HEK293 (cell line): ENCODE measurements at regions not wholly inside any gene's neighbourhood (a gene's known extent, or its start where the extent isn't known, plus 50 kb on each side); places are given as distances from the start of the nearest gene placed in this dataset.

Source experiments
- CTCF ChIA-PET: fragments of 350-600 bp; formaldehyde crosslinking; extraction: SDS; loops from one replicate; lab custom pipeline; 2021; ENCODE audit warnings: antibody characterized with exemption; lab: Yijun Ruan, JAX
- POLR2A ChIA-PET: fragments of 300-600 bp; formaldehyde crosslinking; extraction: SDS; loops from one replicate; lab custom pipeline; 2020; ENCODE audit warnings: antibody characterized with exemption, inconsistent platforms; lab: Yijun Ruan, JAX
- H3K27ac ChIP-seq: fragments of 200-500 bp; sonication (Bioruptor generic); 2 replicates; pipeline ENCODE4 v1.5.1; 2014; ENCODE audit warnings: low read depth, low read length, control low read depth, inconsistent platforms; ENCODE audit errors: extremely low read depth
- H3K36me3 ChIP-seq, 2 experiments: fragments of 200-500 bp in 1 of 2; sonication (Bioruptor generic) in 1 of 2; 1 replicate in 1 of 2; 2 replicates in 1 of 2; pipeline ENCODE4 v1.5.1; 2014 to 2017; ENCODE audit warnings: inconsistent platforms in 2 of 2, low read length in 2 of 2; ENCODE audit not compliant: control insufficient read depth in 2 of 2, insufficient read depth in 1 of 2
- H3K4me1 ChIP-seq: fragments of 200-500 bp; sonication (Bioruptor generic); 2 replicates; pipeline ENCODE4 v1.5.1; 2014; ENCODE audit warnings: mild to moderate bottlenecking, low read length, inconsistent platforms; ENCODE audit not compliant: control insufficient read depth, insufficient read depth
- H3K4me3 ChIP-seq: 2 replicates; pipeline ENCODE4 v1.5.1; 2011; ENCODE audit warnings: low read depth, mild to moderate bottlenecking, control low read depth, low read length, moderate library complexity
- H3K9me3 ChIP-seq: fragments of 200-500 bp; sonication (Bioruptor generic); 2 replicates; pipeline ENCODE4 v1.5.1; 2014; ENCODE audit warnings: low read depth, low read length, inconsistent platforms; ENCODE audit not compliant: control insufficient read depth, insufficient read depth
- GLI2 ChIP-seq: fragments of 450-650 bp; formaldehyde crosslinking; IDR thresholded peaks from 2 replicates; pipeline ENCODE4; 2017; ENCODE audit warnings: missing biosample characterization, missing genetic modification characterization, low read depth, borderline replicate concordance
- GLIS1 ChIP-seq: fragments of 450-650 bp; formaldehyde crosslinking; IDR thresholded peaks from 2 replicates; pipeline ENCODE4 v1.5.1; 2016; ENCODE audit warnings: missing biosample characterization, missing genetic modification characterization
- MYNN ChIP-seq: fragments of 450-650 bp; formaldehyde crosslinking; IDR thresholded peaks from 2 replicates; pipeline ENCODE4 v1.5.1; 2016; ENCODE audit warnings: missing biosample characterization, missing genetic modification characterization, borderline replicate concordance
- PATZ1 ChIP-seq: fragments of 450-650 bp; formaldehyde crosslinking; IDR thresholded peaks from 2 replicates; pipeline ENCODE4 v1.5.1; 2016; ENCODE audit warnings: missing biosample characterization, missing genetic modification characterization
- REPIN1 ChIP-seq: fragments of 450-650 bp; formaldehyde crosslinking; IDR thresholded peaks from 2 replicates; pipeline ENCODE4 v1.5.1; 2017; ENCODE audit warnings: missing biosample characterization, missing genetic modification characterization, low read depth
- ZBTB21 ChIP-seq: fragments of 450-650 bp; formaldehyde crosslinking; IDR thresholded peaks from 2 replicates; pipeline ENCODE4 v1.5.1; 2017; ENCODE audit warnings: missing biosample characterization, missing genetic modification characterization
- ZBTB26 ChIP-seq: fragments of 450-650 bp; formaldehyde crosslinking; optimal IDR thresholded peaks from 2 replicates; pipeline ENCODE3; 2016; ENCODE audit warnings: missing biosample characterization, mild to moderate bottlenecking, missing genetic modification characterization
- ZFP37 ChIP-seq: fragments of 450-650 bp; formaldehyde crosslinking; IDR thresholded peaks from 2 replicates; pipeline ENCODE4 v1.5.1; 2016; ENCODE audit warnings: missing biosample characterization, missing genetic modification characterization
- ZFP69B ChIP-seq: fragments of 450-650 bp; formaldehyde crosslinking; IDR thresholded peaks from 2 replicates; pipeline ENCODE4 v1.5.1; 2016; ENCODE audit warnings: missing biosample characterization, missing genetic modification characterization
- ZNF112 ChIP-seq: fragments of 450-650 bp; formaldehyde crosslinking; IDR thresholded peaks from 2 replicates; pipeline ENCODE4 v1.5.0; 2017; ENCODE audit warnings: missing biosample characterization, missing genetic modification characterization
- ZNF132 ChIP-seq: fragments of 450-650 bp; formaldehyde crosslinking; IDR thresholded peaks from 2 replicates; pipeline ENCODE4 v1.5.1; 2017; ENCODE audit warnings: missing biosample characterization, missing genetic modification characterization, borderline replicate concordance
- ZNF155 ChIP-seq: fragments of 450-650 bp; formaldehyde crosslinking; IDR thresholded peaks from 2 replicates; pipeline ENCODE4 v1.5.1; 2016; ENCODE audit warnings: missing biosample characterization, missing genetic modification characterization
- ZNF202 ChIP-seq: fragments of 450-650 bp; formaldehyde crosslinking; IDR thresholded peaks from 2 replicates; pipeline ENCODE4 v1.5.1; 2016; ENCODE audit warnings: missing biosample characterization, missing genetic modification characterization, borderline replicate concordance
- ZNF223 ChIP-seq: fragments of 450-650 bp; formaldehyde crosslinking; IDR thresholded peaks from 2 replicates; pipeline ENCODE4 v1.5.1; 2016; ENCODE audit warnings: missing biosample characterization, missing genetic modification characterization
- ZNF354C ChIP-seq: fragments of 450-650 bp; formaldehyde crosslinking; IDR thresholded peaks from 2 replicates; pipeline ENCODE4 v1.5.1; 2016; ENCODE audit warnings: missing biosample characterization, missing genetic modification characterization, low read depth, borderline replicate concordance
- ZNF433 ChIP-seq: fragments of 450-650 bp; formaldehyde crosslinking; IDR thresholded peaks from 2 replicates; pipeline ENCODE4 v1.5.1; 2016; ENCODE audit warnings: missing biosample characterization, missing genetic modification characterization, low read depth
- ZNF600 ChIP-seq: fragments of 450-650 bp; formaldehyde crosslinking; IDR thresholded peaks from 2 replicates; pipeline ENCODE4 v1.5.1; 2016; ENCODE audit warnings: missing biosample characterization, missing genetic modification characterization
- ZNF621 ChIP-seq: fragments of 450-650 bp; formaldehyde crosslinking; IDR thresholded peaks from 2 replicates; pipeline ENCODE4 v1.5.1; 2017; ENCODE audit warnings: missing biosample characterization, missing genetic modification characterization
- ZNF701 ChIP-seq: fragments of 450-650 bp; formaldehyde crosslinking; IDR thresholded peaks from 2 replicates; pipeline ENCODE4 v1.5.1; 2016; ENCODE audit warnings: missing biosample characterization, missing genetic modification characterization
- ZNF837 ChIP-seq: fragments of 450-650 bp; formaldehyde crosslinking; IDR thresholded peaks from 2 replicates; pipeline ENCODE4 v1.5.1; 2016; ENCODE audit warnings: missing biosample characterization, missing genetic modification characterization
- ZSCAN23 ChIP-seq: fragments of 450-650 bp; formaldehyde crosslinking; IDR thresholded peaks from 2 replicates; pipeline ENCODE4 v1.5.1; 2016; ENCODE audit warnings: missing biosample characterization, missing genetic modification characterization
- TF ChIP-seq, protein P1 (sequence below): IDR thresholded peaks from 2 replicates; pipeline ENCODE4 v1.6.1; 2011; ENCODE audit warnings: mild to moderate bottlenecking, low read depth, low read length, borderline replicate concordance

DNA sequence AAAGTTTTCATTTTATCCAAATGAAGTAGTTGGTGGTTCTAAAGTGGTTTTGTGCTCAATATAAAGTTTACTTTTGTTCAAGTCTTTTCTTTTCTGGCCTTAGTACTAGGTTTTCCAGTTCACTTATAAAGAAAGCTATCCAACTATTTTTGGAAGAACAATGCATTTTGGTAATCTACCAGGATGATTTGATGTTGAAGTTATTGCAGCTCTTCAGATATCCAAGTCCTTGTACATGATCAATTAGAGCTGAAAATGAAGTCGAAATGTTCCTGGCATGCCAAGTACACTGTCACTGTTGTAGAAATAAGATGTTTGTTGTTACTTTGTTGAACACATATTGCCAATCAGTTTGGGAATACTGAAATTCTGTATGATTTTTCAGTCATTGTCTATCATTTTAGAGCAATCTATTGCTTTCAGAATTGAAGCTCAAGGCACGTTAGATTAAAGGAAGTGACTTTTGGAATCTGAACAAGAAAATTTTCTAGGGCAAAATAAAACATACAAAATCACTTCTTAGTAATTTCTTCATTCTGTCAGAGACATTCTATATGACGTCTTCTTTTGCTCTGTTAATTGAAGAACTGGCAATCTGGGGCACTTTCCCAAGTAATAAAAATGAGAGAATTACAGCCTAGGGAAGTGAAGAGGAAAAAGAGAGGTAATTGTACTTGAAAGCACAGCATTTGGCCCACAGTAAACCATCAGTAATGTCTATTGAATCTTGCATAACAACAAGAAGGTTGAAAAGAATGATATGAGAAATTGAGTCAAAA, 232.3 kb downstream of the MREG start:
- CTCF ChIA-PET = interaction anchor here (0.7 to 0.9 kb wide), 2 partner anchors 13 to 14 kb away, joined by 3 read pairs; no protein-coding TSS in a partner anchor
- POLR2A ChIA-PET = no interaction called here

DNA sequence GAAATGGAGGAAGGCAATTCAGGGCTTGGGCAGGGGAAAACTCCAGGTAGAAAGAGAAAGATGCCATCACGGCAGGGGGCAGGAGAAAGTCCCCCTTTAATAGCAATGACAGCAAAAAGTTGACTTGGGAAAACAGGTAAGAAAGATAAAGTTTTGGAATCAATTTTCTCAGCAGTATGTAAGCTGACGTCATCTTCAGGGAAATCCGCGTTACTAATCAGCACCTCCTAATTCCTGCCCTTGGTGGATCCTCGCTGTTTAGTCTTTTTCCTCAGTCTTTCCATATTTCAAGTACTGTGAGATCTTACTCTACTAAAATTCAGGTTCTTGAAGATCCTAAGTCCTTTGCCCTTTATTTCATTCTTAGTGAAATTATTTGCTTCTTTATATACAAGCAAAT, 233.0 kb downstream of the MREG start:
- Histone ChIP-seq H3K4me1 (peaks cover 2% of the 10 kb centered on the region), H3K4me3 (no peak overlapping the region), H3K36me3 (no peaks in the 10 kb centered on the region), H3K27ac (no peak overlapping the region), H3K9me3 (no peaks in the 10 kb centered on the region)
- no peak for TF ChIP-seq MYNN
- no peak for TF ChIP-seq ZBTB26 (tag by site-specific recombination)
- TF ChIP-seq ZNF701 = no peak
- TF ChIP-seq ZNF202 = no peak
- no peak for TF ChIP-seq ZNF433 (tag by site-specific recombination)
- TF ChIP-seq GLIS1 (tag by site-specific recombination) = no peak
- ChIA-PET CTCF (interaction anchor here (0.7 to 0.9 kb wide), 2 partner anchors 14 kb away, joined by 3 read pairs; no protein-coding TSS in a partner anchor), POLR2A (no interaction called here)

More for the DNA sequence above, 232.3 kb downstream of the MREG start:
- Histone ChIP-seq H3K4me3 (no peak overlapping the region), H3K27ac (no peak overlapping the region), H3K36me3 (no peaks in the 10 kb centered on the region), H3K9me3 (no peaks in the 10 kb centered on the region), H3K4me1 (peaks cover 2% of the 10 kb centered on the region)
- TF ChIP-seq ZNF223 (tag by site-specific recombination) (no peak), ZNF600 (no peak), ZFP69B (tag by site-specific recombination) (no peak), ZNF132 (tag by site-specific recombination) (no peak), GLI2 (tag by site-specific recombination) (no peak), ZNF433 (tag by site-specific recombination) (no peak), REPIN1 (tag by site-specific recombination) (no peak), ZSCAN23 (tag by site-specific recombination) (no peak), ZNF202 (no peak), ZNF837 (tag by site-specific recombination) (no peak), ZBTB21 (tag by site-specific recombination) (no peak), ZNF354C (tag by site-specific recombination) (no peak), PATZ1 (tag by site-specific recombination) (no peak), ZNF112 (tag by site-specific recombination) (no peak), ZNF621 (tag by site-specific recombination) (no peak), ZFP37 (tag by site-specific recombination) (no peak), ZNF155 (tag by site-specific recombination) (no peak)
- TF ChIP-seq, protein P1, sequence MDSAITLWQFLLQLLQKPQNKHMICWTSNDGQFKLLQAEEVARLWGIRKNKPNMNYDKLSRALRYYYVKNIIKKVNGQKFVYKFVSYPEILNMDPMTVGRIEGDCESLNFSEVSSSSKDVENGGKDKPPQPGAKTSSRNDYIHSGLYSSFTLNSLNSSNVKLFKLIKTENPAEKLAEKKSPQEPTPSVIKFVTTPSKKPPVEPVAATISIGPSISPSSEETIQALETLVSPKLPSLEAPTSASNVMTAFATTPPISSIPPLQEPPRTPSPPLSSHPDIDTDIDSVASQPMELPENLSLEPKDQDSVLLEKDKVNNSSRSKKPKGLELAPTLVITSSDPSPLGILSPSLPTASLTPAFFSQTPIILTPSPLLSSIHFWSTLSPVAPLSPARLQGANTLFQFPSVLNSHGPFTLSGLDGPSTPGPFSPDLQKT = no peak
